ENCODE measurements at regions not wholly inside any gene's neighbourhood (a gene's known extent, or its start where the extent isn't known, plus 50 kb on each side); places are given as distances from the start of the nearest gene placed in this dataset.

DNA sequence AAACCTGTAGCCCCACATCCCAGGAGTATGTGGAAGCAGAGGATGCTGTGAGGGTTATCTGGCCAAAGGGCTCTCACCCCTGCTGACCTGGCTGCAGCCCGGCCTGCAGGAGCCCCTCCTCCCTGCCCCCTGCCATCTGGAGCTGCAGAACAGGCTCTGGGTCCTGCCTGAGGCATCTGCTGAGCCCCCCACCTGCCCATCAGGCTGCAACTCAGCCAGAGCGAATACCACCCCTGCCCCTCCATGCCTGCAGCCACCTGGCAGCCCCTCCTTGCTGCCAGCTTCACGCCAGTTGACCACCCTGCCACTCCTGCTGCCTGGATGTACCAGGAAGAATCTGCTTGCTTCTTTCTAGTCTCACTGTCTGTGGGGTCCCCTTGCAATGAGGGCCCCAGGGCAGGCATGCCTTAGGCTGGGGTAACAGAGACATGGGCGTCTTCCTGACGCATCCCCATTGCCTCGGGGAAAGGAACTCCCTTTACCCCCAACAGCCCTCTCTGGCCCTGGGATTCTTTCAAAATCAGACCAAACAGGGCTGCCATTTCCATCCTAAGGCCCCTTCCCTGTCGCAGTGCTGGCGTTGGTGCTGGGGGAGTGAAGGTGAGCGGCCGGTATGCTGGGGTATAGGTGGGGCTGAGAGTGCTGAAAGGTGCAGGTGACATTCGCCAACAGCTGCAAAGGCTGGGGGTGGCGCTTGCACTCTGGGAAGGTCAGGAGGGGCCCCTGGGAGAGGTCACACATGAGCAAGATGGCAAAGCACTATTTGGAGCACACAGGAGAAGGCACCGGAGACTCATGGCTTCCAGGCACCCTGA lies 1334.6 kb downstream of the TBC1D22A start:
- DNase-seq, result no peak

GRCh38 chr22:48096411-48096810 lies 1334.0 kb downstream of the TBC1D22A start:
- no peak for DNase-seq

DNA sequence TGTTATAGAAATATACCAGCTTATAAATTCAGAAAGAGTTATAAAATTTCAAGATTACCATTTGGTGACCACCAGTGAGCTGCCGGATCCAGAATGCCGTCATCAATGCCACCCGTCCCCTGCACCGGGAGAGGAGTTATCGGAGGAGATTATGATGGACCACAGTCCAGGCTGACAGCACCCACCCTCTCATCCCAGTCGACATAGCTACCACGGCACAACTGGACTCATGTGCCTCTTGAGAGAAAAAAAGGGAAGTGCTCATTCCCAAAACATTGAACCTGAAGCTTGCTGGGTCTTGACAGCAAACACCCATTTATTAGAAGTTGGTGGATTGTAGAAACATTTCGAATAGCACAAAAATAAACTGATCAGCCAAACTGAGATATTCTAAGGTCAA lies 1331.5 kb downstream of the TBC1D22A start:
- DNase-seq, result no peak

DNA sequence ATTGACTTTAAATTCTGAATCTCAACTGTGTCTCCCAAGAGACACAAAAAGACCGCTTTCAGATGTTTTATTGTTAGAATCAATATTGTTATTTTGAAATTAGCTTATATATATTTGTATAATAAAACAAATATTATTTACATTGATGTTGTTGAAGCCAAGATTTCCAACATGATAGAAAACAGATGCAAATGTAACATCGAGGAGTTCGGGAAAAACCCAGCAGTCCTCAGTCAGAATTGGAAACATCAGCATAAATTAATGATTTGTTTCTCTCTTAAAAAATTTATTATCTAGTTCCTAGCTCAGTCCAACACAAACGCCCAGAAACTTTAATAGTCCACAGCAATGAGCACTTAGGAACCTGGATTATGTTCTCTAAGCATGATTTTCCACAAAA lies 1330.4 kb downstream of the TBC1D22A start:
- no peak for DNase-seq

GRCh38 chr22:48091656-48092223 lies 1329.3 kb downstream of the TBC1D22A start:
- no peak for DNase-seq

GRCh38 chr22:48091060-48091650 lies 1328.7 kb downstream of the TBC1D22A start:
- no peak for DNase-seq

DNA sequence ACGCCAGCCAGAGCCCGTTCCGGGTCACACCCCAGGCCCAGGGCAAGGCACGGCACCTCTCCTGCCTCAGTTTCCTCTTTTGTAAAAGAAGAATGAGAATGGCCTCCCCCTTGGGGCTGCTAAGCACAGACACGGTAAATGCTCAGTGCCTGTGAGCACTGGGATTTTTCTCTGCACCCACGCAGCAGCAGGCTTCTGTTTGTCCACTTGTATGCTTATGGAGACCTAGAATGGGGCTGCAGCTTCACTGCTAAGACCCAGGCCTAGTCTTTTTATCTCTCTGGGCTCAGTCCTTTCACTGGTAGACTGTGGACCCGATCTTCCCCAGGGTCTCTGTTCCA lies 1327.9 kb downstream of the TBC1D22A start:
- DNase-seq, result no peak

DNA sequence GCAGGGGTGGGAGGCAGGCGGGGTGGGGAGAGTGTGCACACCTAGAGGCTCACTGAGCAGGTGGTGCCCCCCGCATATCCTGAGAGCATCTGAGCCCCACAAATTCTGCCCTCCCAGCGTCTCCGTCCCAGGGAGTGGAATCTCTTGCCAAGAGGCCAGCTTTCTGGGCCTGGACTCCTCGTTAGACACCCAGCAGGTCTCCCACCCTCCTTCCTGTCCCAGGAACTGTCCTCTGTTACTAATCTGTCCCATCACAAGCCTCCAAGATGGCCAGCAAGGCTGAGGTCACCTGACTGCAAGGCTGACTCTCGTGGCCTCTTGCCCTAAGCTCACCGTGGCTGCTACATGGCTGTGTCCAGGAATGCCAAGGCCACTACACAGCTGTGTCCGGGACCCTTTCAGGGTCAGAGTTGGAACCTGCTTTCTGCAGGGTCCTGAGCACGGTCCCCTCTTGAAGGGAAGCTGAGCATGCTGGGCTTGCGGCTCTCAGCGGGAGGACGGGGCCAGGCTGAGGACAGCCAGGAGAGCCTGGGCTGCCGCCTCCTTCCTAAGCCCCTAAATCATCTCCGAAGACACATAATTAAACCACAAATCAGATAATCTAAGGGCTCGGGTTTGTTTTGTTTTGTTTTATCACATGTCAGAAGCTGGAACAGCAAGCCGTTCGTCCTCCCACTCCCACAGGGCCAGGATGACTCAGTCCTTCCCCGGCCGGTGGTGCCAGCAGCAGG lies 1327.3 kb downstream of the TBC1D22A start:
- no peak for DNase-seq

DNA sequence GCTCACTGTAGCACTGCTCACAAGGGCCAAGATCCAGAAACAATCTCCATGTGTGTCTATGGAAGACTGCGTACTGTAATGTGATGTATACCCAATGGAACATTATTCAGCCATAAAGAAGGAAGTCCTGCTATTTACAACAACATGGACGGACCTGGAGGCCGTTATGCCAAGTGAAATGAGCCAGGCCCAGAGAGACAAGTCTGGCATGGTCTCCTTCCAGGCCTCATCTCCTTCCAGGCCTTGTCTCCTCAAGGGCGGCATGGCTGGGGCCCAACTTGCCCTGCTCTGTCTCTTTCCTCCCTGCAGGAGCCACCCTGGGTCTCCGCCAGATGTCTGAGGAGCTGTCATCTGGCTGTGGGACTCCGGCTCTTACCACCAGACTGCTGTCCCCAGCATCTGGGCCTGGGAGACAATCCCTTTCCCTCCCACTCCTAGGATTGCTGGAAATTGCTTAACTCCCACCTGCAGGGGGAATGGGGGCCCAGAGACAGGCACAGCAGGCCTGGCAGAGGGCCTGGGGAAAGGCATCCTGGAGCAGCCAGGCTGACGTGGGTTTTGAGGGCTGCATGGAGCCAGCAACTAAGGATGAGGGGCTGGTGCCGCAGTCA lies 1326.6 kb downstream of the TBC1D22A start:
- no peak for DNase-seq

GRCh38 chr22:48088251-48088650 lies 1325.8 kb downstream of the TBC1D22A start:
- no peak for DNase-seq

DNA sequence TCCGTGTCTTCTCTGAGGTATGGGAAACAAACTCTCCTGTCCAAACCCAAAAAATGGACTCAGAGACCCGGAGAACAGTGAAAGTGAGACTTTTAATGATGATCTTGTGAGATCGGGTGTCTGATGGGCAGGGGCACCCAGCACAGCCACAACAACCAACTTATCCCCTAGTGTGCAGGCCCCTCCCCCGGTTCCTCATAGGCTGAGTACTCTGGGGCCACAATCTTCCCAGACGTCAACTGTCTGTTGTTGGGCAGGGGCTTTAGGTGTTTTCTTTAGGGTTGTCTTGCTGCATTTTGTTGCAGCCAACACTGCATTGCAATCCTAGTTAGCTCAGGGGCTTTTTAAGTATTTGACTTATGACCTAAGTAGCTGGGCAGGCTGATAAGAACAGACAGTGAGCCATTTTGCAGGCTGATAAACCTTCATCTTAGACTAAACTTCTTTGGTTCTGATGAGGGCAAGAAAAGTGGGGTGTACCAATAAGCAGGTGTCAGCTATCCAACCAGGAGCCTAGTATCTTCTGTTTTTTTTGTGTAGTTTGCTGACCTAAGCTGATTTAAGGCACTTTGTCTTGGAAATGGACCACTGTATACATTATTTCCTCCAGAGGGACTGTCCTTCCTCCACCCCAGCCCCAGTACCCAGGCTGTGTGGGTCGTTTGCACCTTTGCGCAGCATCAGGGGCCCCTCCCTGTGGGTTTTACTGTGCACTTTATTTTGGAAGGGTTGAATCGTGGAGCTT lies 1323.6 kb downstream of the TBC1D22A start:
- DNase-seq, result no peak

DNA sequence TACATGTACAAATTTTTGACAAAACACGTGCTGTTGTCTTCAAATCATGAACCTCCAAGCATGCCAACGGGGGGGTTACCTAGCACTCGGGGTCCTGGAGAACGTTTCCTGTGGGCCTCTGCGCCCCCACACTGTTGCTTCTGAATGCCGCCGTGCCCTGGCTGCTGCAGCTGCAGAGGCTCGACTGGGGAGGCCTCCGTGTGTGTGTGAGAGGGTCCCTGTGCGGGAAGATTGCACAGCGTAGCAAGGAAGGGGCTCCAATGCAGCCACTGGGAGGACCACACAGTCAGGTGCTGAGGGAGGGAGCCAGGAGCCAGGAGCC lies 1322.2 kb downstream of the TBC1D22A start:
- DNase-seq, result no peak

- DNase-seq, result peak; percentile 37
These were observed 1321.7 kb downstream of the TBC1D22A start for GRCh38 chr22:48084041-48084728.

DNA sequence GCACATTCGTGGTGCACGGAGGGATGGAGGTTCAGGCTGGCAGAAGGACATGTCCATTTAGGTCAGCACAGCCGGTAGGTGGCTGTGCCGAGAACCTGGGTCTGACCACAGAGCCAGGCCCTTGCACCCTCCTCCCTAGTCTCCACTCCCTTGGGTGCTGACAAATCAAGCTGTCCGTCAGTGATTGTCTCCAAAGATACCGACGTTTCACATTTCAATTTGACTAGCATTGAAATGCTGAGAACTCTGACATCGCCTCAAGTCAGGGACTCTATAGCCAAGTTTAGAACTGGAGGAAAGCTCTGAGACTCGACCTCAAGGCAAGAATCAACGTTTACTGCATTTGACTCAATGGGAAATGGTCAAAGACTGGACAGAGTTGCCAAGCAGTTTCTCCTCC lies 1321.1 kb downstream of the TBC1D22A start:
- no peak for DNase-seq

- no peak for DNase-seq
These were observed 1319.8 kb downstream of the TBC1D22A start for GRCh38 chr22:48082284-48082683.

GRCh38 chr22:48081281-48081680 lies 1318.8 kb downstream of the TBC1D22A start:
- DNase-seq, result no peak

GRCh38 chr22:48080316-48081165 lies 1318.1 kb downstream of the TBC1D22A start:
- DNase-seq, result no peak

GRCh38 chr22:48079505-48080290 lies 1317.2 kb downstream of the TBC1D22A start:
- DNase-seq, result no peak

GRCh38 chr22:48078825-48079224 lies 1316.4 kb downstream of the TBC1D22A start:
- DNase-seq, result no peak

GRCh38 chr22:48077699-48078098 lies 1315.2 kb downstream of the TBC1D22A start:
- DNase-seq, result no peak
